Urothelium cell line (cell line): ENCODE measurements at regions not wholly inside any gene's neighbourhood (a gene's known extent, or its start where the extent isn't known, plus 50 kb on each side); places are given as distances from the start of the nearest gene placed in this dataset.

ENCODE experiments used
- DNase-seq: peaks from one replicate; pipeline ENCODE4 v3.0.0; 2011; ENCODE audit warnings: low spot score, mixed read lengths
- FAIRE-seq: peaks from 2 replicates; lab custom pipeline; 2011; peaks lifted over from hg19 to GRCh38; lab: Jason Lieb, UNC

GRCh38 chr2:174669336-174669735 lies 71.7 kb upstream of the WIPF1 start:
- DNase-seq (no peak), FAIRE-seq (no peak)

DNA sequence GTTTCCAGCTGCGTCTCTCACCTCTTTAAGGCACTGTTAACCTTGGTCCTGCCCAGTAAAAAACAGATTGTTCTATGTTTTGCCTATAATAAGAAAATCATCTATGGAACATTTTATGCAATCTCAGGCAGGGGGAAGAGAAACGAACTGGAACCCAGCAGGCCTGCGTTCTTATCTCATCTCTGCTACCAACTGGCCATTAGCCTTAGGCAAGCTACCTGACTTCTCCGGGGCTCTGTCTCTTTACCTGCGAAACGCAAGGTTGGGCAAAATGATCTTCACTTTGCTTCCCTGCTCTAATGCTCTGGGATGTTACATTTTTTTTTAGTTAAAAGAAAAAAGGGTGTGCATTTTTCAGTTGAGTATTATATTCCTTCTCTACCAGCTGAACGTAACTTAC lies 70.5 kb upstream of the WIPF1 start:
- FAIRE-seq = no peak
- no peak for DNase-seq

- DNase-seq (no peak), FAIRE-seq (no peak)
Observed at GRCh38 chr2:174667250-174667860, 69.8 kb upstream of the WIPF1 start.

DNA sequence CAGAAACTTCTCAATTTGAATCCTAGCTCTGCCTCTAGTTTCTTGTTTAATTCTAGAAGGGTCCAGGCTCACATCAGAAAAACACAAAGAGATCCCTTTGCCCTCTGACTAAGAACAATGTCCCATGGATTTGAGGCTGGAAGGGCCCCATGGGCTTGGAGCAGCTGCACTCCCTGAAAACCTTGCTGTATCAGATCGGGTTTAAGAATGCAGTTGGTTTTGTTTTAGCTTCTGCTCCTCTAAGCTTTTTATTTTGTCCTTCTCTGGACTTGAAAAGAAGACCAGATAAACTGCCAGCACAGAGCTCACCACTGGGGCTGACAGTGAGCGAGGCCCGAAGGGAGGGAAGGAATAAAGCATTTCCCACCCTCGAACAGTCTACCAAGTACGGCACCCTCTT lies 69.2 kb upstream of the WIPF1 start:
- FAIRE-seq (no peak), DNase-seq (no peak)

- DNase-seq = no peak
Observed at GRCh38 chr2:174666312-174666711, 68.7 kb upstream of the WIPF1 start.

DNA sequence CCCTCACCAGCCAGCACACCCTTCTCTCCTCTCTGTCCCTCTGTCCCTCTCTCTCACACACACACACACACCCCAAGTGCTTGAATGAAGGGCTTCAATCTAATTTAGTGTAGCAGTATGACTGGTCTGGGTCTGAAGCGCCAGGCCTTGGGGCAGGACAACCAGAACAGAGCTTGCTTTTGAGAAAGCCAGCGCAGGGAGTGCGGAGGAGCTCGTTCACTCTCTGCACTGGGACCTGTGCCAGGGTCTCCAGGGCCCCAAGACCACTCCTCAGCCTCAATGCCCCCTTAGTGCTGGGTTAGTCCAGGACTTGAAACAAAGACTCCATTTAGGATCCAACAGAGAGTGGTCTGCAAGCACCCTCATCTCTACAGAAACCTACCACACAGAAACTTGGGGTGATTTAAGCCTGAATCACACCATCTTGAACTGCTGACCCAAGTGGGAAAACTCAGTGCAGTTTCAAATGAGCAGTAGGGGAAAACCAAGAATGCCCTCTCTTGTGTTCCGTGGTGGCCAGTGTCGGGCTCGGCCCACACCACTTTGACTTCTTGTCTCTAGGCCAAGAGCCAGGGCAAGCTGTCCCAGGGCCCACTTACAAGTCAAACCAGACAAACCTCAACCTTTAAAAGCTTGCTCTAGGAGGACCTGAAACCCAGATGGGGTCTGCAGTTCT lies 66.6 kb upstream of the WIPF1 start:
- DNase-seq (no peak), FAIRE-seq (no peak)

More at GRCh38 chr2:174666312-174666711, 68.7 kb upstream of the WIPF1 start:
- FAIRE-seq = no peak

DNA sequence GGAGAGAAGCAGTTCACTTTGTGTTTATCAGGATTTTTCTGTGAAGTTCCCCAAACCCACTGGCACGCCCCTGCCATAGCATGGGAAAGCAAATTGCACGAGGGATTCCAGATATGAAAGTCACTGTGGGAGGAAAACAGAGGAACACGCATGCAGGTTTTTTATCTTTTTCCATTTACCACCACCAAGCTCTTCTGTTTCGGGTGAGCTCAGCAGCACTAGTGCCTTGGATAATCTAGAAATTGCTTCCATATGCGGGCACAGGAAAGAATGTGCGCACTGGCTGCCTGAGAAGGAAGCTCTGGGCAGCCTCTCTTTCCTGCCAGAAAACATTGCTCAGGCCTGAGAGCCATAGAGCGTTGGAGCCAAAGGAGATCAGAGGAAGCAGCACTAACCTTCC lies 65.9 kb upstream of the WIPF1 start:
- DNase-seq = no peak
- no peak for FAIRE-seq

GRCh38 chr2:174662859-174663258 lies 65.3 kb upstream of the WIPF1 start:
- FAIRE-seq = no peak
- no peak for DNase-seq

DNA sequence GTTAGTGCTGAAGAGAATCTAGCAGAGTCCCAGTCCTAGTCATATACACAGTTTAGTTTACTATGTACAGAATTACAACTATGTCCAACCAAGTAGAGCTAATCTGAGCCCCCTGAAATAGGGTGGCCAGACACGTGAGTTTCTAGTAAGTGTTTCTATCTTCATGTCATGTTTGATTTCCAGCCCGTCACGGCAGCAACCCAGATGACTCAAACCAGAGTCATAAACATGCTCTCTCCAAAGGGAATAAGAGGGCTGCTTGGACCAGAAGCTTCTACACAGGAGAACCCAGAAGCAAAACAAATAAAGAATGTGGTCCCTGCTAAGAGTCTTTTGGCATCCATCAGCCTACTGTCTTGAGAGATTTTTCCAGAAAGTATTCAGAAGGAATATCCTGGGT lies 64.9 kb upstream of the WIPF1 start:
- no peak for FAIRE-seq
- no peak for DNase-seq

GRCh38 chr2:174660984-174661675 lies 63.5 kb upstream of the WIPF1 start:
- no peak for FAIRE-seq

GRCh38 chr2:174659069-174659900 lies 61.7 kb upstream of the WIPF1 start:
- FAIRE-seq (no peak), DNase-seq (no peak)

More at GRCh38 chr2:174660984-174661675, 63.5 kb upstream of the WIPF1 start:
- no peak for DNase-seq

- FAIRE-seq = no peak
- DNase-seq = no peak
Observed at GRCh38 chr2:174656676-174657176, 59.1 kb upstream of the WIPF1 start.

DNA sequence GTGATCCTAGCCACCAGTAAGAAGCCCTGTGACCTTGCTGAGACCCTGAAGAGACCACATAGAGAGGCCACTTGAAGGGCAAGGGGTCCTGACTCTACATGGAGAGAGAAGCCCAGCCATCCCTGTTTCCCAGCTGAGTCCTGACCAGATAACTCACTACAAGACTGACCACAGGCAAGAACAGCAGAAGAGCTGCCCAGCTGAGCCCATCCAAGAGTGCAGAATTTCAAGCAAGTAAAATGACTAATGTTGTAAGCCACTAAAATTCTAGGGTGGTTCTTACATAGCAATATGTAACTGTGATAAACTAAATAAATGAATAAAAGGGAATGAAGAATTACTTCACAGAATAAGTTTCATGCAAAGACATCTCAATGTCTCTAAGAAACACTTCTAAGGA lies 58.4 kb upstream of the WIPF1 start:
- DNase-seq (no peak), FAIRE-seq (no peak)

DNA sequence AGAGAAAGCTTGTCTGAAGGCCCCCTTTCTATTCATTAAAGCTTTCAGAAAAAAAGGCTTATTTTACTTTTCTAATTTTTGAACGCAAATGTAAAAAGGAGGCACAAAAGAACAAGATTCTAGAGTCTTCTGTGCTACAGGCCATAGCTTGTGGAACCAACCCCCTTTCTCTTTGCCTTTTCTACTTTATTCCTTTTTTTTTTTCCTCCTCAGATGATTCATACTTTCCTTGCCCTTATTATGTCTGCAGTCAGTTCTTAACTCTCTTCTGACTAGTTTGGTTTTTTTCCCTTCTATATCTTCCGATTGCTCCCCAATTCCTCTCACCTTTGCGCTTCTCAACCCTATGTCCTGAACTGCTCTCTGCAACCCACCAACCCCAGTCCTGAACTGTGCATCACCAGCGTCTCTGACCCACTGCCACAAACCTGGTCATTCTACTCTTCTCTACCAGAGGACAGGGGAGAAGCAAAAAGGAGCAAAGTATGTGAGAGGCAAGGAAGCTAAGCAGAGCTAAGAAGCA lies 56.9 kb upstream of the WIPF1 start:
- FAIRE-seq (no peak), DNase-seq (no peak)

DNA sequence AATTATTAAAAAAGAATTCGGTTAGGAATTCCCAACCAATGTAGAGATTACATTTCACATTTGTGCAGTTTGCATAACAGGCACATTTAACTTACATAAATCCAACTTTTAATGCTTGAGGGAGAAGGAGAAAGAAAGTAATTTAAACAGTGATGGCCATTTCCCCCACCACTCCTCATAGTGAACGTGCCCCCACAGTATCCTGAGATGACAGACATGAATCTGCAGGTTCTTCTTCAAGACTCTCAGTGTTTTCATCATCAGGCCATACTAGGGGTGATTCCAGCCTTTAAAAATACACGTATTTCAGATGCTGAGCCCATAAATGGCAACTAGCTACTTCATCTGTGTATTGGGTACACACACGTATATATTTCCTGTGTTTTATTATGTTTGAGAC lies 51.3 kb upstream of the WIPF1 start:
- FAIRE-seq = no peak

More for the DNA sequence above, 51.3 kb upstream of the WIPF1 start:
- DNase-seq = no peak
